GM19452 (cell line): ENCODE measurements at regions not wholly inside any gene's neighbourhood (a gene's known extent, or its start where the extent isn't known, plus 50 kb on each side); places are given as distances from the start of the nearest gene placed in this dataset.

Source experiments
- ATAC-seq: cut with Tn5 transposase; IDR thresholded peaks from one replicate; pipeline ENCODE4 v1.9.1; 2021; ENCODE audit not compliant: unreplicated experiment

DNA sequence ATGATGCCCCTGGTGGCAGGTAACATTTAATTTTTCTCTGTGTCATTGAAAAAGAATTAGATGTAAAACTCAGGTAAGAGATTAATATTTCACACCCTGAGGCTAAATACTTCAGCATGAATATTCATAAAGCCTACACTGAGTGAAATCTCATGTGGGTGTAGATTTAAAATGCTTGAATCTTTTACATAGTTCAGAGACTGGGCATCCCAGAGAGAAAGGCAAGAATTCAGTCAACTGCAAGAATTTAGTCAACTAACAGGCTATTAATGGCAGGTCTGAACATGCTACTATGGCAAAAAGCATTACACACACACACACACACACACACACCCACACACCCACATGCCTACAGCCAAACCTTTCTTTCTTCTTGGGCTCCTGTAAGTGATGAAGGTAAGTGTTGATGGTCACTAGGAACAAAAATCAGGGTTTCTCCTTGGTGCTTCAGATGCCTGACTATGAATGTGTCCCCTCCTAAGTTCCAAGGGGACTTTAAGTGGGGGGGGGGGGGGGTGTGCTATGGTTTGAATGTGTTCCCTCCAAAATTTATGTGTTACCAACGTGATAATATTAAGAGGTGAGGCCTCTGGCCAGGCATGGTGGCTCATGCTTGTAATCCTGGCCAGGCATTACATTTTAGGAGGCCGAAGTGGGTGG is 63.7 kb upstream of the PSMD7 start:
- ATAC-seq, result no peak

DNA sequence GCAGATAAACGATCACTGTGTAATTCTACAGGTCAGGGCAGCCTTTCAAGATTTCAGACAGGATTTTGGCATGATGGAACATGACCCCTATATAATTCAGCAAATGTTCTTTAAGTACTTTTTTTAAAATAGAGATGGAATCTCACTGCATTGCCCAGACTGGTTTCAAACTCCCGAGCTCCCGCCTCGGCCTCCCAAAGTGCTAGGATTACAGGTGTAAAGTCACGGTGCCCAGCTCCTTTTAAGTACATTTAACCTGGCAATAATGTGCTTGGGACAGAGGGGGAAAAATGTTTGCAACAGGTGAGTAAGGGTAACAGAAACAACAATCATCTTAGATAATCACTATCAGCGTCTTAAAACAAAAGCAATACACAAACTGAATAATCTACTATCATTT is 66.5 kb upstream of the PSMD7 start:
- ATAC-seq, result no peak

DNA sequence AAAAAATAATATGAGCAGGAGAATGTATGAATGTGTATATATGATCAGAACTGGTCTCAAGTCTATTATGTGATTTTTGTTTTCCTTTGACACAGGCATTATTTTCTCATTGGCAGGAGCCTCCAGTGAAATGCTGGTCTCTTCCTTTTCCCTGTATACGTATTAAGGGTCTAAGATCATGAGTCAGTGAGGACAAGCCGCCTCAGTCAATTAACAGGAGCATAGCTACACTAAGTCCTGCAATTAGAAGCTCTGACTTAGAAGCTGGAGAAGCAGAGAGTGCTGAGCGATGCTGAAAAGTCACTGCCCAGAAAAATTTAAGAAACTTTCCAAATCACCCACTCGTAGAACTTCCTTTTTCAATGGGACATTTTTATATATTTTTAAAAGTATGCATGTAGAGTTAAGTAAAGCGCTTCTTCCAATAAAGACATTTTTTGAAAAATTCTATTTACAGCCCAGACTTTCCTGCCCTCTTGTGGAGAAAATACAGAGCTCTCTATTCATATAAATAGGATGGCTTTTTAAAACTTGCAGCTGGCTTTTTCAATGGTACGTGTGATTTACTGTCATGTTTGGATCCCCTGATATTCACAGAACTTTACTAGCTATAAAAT is 70.2 kb upstream of the PSMD7 start:
- ATAC-seq, result no peak

DNA sequence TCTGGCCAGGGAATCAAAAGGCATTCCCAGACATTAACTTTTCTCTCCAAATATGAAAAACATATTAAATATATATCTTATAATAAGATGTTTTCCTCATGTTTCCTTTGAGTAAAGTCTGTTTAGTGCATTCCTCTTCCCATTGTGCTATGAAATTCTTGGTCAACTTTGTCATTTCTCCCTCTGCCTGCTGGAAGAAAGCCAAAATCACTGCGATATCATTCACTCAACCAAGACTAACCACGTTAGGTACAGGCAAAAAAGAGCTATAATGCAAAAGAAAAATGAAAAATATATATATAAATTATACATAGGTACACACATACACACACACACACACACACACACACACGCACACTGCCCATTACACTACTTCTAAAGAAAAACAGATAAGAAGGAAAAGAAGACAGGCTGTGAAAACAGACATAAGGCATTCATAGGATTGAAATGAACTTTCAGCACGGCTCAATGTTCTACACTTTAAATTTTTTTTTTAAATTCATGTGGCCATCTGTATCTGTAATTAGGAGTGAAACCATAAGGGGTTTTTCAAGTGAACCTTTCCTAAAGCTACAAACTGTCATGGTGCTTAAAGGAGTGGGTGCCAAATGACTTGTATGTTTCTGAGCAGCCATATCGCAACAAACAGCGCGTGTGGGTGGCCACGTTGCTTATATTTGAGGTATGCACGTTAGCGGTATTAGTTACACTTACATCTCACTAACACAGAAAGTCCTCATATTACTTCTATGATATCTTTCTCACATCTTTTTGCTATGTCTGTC is 71.6 kb upstream of the PSMD7 start:
- no peak for ATAC-seq

DNA sequence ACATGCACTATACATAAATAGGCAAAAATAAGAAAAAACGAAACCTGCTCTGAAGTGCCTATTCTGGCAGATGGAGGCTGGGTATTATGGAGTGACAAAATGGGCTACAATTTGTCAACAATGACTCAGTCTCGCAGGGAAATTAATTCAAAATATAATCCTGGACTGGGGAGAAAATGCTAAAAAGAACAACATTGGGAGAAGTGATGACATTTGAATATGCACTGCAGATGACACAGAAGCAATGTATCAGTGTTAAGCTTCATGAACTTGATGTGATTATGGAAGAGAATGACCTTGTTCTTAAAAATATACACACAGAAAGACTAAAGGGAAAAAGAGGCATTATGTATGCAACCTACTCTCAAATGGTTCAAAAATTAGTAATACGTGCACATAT is 74.8 kb upstream of the PSMD7 start:
- no peak for ATAC-seq

DNA sequence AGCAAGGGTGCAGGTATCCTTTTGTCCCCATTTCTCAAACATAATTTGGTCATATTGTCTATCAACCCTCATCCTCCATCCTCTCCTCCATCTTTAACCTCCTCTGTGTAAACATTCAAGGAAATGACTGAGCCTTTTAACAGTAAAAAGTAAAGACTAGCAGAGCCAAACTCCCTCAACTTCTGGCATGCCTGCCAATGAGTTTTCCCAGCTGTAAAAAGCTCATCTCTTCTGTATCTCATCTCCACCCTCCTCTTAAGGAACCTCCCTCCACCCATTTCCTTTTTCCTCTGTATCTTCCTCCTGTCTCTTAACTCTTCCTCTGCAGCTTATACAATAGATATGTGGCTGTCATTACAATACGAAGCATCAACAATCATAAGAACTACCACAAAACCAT is 76.9 kb upstream of the PSMD7 start:
- no peak for ATAC-seq

DNA sequence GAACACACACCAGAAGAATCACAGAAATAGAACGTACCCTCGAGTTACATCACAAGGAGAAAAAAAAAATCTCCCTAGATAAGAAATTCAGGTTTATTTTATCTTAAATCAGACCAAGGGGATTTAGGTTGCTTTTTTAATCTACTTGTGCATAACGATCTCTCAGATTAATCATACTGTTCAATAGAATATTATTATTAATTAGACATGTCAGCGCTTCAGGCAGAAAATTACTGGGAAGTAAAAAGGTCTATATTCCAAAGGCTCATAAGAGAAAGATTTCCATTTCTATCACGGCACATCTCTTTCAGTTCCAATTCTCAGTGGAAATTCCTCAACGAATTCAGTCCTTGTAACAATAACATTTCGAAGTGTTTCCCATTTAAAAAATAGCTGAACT is 77.7 kb upstream of the PSMD7 start:
- no peak for ATAC-seq

DNA sequence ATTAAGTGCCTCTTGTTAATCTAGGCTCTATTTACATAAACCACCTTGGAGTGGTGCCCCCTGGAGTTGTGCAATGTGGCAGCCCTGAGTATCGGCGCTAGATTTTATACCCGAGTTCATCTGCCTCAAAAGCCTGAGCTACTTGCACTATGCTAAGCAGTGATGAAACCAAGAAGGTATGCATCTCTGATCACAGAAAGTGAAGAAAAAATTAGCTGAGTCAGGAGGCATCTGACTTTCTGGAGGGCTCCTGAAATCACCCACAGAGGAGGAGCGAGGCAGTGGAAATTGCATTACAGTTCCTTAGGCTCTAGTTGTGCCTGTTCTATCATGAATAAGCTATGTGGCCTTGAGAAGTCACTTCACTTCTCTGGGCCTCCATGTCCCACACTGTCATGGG is 80.3 kb upstream of the PSMD7 start:
- ATAC-seq, result no peak

DNA sequence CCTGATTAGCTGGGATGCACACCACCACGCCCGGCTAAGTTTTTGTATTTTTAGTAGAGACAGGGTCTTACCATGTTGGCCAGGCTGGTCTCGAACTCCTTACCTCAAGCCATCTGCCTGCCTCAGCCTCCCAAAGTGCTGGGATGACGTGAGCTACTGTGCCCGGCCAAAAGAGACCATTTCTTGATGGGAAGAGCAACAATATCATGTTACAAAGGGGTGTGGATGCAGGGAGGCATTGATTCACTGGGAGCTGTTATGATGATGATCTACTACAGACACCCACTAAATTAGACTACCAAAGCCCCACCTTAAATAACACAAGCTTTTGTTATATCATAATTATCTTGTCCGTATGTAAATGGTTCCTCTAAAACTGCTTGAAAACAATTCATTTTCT is 81.4 kb upstream of the PSMD7 start:
- no peak for ATAC-seq

DNA sequence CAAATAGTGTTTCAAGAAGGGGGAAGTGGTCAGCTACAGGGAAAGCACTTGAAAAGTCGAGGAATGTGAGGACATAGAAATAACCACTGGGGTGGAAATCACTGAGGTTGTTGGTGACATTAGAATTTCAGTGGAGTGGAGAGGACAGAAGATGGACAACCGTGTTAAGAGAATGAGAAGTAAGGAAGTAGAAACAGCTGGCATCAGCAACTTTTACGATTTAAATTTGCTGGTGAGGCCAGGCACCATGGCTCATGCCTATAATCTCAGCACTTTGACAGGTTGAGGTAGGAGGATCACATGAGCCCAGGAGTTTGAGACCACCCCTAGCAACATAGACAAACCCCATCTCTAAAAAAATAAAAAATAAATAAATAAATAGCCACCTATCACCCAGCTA is 83.2 kb upstream of the PSMD7 start:
- ATAC-seq, result no peak

DNA sequence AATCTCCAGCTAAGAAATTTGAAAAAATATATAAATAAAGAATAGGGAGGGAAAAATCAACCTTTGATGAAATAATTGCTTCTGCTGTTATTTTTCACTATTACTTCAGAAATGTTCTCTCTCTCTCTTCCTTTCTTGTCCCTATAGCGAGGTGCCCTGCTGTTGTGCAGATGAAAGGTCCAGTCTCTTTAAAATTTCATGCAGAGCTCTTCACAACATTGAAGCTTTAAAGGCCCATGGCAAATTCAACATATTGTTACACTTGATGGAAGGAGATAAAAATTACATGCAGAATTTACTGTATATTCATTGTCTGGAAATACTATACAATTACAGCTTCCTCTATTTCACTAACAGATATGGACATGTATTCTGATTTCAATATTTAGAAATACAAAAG is 86.4 kb upstream of the PSMD7 start:
- no peak for ATAC-seq

DNA sequence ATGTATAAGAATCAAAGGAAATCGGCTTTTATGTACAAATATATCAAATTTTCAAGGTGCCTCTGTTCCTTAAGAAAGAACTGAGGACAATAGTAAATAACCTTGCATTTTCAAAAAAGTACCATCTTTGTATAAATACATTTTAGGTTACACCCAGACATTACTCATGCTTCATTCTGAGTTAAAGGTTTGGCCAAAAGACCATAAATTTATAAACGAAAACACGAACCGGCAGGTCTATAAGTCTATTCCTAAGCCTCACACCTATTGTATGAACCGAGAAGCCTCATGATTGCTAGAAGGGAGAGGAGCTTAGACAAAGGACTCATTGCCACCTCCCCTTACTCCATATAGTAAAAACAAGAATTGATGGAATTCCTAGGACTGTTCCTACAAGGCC is 94.6 kb upstream of the PSMD7 start:
- ATAC-seq, result no peak

DNA sequence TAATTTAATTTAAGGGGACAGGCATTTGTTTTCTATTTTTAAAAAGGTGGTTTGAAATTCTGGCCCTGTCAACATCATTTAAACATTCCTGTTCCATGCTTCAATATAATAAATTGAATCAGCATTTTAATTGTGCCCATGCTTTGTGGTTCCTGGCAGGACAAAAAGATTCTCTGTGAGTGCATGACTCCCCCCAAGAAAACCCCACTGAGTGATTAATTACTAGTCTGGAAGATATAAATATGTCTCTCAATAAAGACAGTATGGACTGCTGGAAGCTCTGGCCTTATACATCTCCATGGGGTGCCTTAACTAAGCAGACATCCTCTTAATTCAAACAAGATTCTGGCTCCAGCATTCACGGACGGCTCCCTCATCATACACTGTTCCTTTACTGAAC is 95.0 kb upstream of the PSMD7 start:
- no peak for ATAC-seq

DNA sequence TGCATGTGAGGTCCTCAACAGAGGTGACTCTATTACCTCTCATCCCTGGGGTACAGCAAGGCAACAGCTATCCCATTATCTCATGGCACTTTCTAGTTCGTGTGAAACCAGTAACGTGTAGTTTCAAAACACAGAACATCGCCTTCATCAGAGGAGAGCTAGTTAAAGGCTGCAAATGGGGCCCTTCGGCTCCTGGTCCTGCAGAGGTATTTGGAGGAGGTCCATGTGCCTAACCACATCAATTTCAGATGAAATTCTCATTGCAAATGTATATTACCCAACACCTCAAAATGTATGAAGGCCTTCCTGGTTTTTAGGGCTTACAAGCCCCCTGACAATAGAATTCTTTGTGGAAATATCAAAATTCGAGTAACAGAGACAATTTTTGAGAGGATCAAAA is 95.7 kb upstream of the PSMD7 start:
- no peak for ATAC-seq

DNA sequence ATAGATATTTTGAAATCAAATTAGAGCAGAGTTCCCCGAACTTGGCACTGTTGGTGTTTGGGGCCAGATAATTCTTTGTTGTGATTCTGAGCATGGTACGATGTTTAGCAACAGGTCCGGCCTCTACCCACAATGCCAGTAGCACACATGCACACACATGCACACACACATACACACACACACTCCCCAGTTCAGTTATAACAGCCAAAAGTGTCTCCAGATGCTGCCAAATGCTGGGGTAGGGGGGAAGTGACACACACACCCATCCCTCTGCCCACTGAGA is 96.8 kb upstream of the PSMD7 start:
- no peak for ATAC-seq

DNA sequence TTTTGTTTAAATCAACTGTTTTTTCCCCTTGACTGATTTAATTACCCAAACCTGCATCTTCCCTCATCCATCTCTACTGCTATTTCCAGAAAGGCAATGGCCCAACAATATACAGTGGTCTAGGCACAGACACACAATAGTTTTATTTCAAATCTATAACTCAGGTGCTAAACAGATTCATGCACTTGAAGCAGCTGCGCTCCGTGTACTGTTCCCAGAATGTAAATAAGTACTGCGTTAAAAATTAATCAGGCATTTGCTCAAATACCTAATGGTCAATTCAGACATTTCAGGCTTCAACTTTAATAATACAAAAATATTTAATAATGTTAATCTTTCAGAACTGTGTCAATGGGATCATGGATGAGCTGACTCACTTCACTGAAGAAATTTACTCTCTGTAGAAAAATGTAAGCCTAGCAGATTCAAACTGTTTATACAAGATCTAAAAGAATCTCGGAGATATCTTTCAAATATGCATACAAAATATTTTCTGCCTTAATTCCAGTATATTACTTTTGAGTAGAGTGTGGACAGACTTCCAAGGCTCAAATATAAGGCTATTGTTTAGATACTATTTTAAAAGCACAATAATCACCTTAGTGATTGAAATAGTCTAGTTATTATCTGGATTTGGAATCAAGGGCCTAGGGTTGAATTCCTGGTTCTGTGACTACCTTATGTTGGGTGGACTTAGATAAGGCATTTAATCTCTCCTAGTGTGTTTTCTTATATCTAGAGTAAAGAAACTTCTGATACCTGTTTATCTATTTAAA is 97.4 kb upstream of the PSMD7 start:
- ATAC-seq, result no peak

DNA sequence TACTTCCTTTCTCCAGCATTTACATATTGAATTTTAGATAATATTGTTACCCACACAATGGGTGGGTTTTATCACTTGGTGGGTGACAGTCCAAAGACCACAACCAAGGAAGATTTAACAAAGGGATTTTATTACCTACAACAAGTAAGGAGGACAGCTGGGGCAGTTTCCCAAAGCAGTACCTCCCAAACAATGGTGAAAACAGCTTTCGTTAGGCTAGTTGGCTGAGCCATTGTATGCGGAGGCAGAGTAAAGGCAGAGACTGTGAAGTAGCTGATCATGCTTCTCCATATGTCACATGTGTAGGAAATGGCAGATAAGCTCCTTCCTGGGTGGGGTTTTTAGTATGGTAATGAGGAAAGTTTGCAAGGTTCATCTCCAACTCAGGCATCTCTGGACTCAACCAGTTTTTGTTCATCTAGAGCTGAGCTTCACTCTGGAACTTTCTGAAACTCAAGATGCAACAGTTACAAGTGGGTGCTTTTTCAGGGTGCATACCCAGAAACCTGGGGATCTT is 104.3 kb upstream of the PSMD7 start:
- ATAC-seq, result no peak

DNA sequence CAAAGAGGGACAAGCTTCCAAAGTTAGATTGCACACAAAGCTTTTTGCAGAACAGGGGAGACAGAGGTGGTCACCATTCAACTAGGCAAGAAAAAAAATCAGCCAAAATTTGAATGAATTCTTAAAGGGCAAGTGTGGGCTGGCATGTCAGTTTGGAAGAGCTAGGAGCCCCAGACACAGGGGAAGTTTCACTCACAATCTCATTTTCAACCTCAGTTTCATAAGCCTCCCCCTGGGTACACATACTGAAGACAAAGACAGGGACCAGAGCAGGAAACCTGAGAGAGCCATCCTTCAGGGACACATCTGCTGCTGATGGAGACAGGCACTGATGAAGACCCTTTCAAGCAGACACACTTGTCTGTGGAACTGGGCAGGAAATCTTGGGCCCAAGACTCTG is 106.3 kb upstream of the PSMD7 start:
- ATAC-seq, result no peak

DNA sequence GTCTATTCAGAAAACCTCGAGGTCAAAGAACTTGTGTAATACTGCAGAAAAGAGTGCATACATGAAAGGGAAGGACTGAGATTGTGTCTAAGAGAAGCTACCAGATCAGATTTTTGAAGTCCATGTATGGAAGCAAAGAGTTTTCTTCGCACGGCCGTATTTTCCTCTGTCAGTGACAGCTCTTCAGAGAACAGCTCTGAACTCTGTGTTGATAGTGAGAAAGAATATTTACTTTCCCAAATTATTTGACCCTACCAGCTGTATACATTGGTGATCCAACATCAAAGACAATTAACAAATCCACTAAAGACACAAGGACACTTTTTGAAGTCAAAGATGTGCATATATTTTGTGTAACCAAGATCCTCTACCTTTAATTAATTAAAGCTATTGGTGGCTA is 107.8 kb upstream of the PSMD7 start:
- ATAC-seq, result no peak

DNA sequence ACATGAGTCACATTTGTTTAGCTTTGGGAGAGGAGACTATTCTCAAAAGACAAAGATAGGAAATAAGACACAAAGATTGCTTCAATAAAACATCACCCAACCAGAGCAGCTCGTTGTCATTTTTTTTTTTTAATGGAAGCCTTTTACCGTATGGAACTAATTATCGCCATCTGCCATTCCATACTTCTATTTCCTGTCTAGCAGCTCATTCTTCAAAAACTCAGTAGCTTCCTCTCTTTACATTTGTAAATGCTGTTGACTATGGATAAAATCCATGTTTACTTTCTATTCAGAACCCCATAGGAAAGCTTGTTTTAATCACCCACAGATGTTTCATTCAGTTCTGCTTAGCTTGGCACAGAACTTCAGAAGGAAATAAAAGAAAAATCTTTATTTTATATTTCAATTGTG is 110.0 kb upstream of the PSMD7 start:
- no peak for ATAC-seq

DNA sequence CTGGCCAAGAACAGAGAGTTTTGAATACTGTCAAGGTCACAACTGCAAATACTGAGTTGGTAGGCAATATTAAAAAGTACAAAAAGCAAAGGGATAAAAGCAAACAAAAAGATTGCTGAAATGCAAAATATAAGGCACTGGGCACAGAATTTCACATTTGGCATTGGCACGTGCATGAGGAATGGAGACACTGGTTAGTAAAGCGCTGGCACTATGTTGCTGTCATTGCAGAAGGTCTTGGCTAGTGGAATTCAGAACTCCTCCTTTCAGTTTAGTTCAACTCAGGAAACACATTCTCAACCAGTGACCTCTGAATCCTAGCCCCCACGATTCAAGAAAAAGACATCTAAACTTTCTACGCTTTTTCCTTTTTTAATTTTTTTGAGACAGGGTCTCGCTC is 111.8 kb upstream of the PSMD7 start:
- no peak for ATAC-seq
